Ishikawa (cell line): ENCODE measurements at regions not wholly inside any gene's neighbourhood (a gene's known extent, or its start where the extent isn't known, plus 50 kb on each side); places are given as distances from the start of the nearest gene placed in this dataset.

ENCODE experiments used
- CEBPB ChIP-seq: IDR thresholded peaks from 2 replicates; pipeline ENCODE4 v1.6.1; 2012
- CREB1 ChIP-seq: IDR thresholded peaks from 2 replicates; pipeline ENCODE4 v1.6.1; 2012; ENCODE audit warnings: low read depth
- EGR1 ChIP-seq: IDR thresholded peaks from 2 replicates; pipeline ENCODE4 v1.6.1; 2012
- EP300 ChIP-seq: IDR thresholded peaks from 2 replicates; pipeline ENCODE4 v1.6.1; 2012; ENCODE audit warnings: borderline replicate concordance
- FOXM1 ChIP-seq: IDR thresholded peaks from 2 replicates; pipeline ENCODE4 v1.6.1; 2012; ENCODE audit warnings: low read depth, borderline replicate concordance
- RAD21 ChIP-seq: IDR thresholded peaks from 2 replicates; pipeline ENCODE4 v1.6.1; 2012; ENCODE audit warnings: low read depth
- TAF1 ChIP-seq: IDR thresholded peaks from 2 replicates; pipeline ENCODE4 v1.6.1; 2012; ENCODE audit warnings: low read depth, mild to moderate bottlenecking
- TCF12 ChIP-seq: IDR thresholded peaks from 2 replicates; pipeline ENCODE4 v1.6.1; 2012; ENCODE audit warnings: low read depth
- TEAD4 ChIP-seq: IDR thresholded peaks from 2 replicates; pipeline ENCODE4 v1.6.1; 2012
- YY1 ChIP-seq: IDR thresholded peaks from 2 replicates; pipeline ENCODE4 v1.6.1; 2012; ENCODE audit warnings: low read depth
- ZBTB7A ChIP-seq: IDR thresholded peaks from 2 replicates; pipeline ENCODE4 v1.6.1; 2012; ENCODE audit warnings: low read depth
- TF ChIP-seq, protein P1 (sequence below): IDR thresholded peaks from 2 replicates; pipeline ENCODE4 v1.6.1; 2012; ENCODE audit warnings: low read depth, mild to moderate bottlenecking
- TF ChIP-seq, protein P2 (sequence below): IDR thresholded peaks from 2 replicates; pipeline ENCODE4 v1.6.1; 2012
- TF ChIP-seq, protein P3 (sequence below): IDR thresholded peaks from 2 replicates; pipeline ENCODE4 v1.6.1; 2012

DNA sequence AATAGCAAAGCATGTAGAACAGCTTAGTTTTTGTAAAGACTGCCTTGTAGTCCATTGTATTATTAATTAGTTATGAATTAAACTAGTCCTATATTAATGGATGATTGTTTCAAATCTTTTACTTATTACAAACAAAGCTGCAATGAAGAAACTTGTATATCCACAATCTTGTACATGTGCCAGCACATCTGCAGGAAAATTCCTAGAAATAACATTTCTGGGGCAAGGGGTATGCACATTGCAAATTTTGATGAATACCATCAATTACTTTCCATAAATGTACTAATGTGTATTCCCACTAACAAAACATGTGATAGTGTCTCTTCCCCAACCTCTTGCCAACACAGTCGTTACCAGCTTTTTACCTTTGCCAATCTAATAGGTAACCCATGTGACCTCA, 73.6 kb upstream of the AKAP12 start:
- TF ChIP-seq YY1, result no peak
- TF ChIP-seq, protein P1, sequence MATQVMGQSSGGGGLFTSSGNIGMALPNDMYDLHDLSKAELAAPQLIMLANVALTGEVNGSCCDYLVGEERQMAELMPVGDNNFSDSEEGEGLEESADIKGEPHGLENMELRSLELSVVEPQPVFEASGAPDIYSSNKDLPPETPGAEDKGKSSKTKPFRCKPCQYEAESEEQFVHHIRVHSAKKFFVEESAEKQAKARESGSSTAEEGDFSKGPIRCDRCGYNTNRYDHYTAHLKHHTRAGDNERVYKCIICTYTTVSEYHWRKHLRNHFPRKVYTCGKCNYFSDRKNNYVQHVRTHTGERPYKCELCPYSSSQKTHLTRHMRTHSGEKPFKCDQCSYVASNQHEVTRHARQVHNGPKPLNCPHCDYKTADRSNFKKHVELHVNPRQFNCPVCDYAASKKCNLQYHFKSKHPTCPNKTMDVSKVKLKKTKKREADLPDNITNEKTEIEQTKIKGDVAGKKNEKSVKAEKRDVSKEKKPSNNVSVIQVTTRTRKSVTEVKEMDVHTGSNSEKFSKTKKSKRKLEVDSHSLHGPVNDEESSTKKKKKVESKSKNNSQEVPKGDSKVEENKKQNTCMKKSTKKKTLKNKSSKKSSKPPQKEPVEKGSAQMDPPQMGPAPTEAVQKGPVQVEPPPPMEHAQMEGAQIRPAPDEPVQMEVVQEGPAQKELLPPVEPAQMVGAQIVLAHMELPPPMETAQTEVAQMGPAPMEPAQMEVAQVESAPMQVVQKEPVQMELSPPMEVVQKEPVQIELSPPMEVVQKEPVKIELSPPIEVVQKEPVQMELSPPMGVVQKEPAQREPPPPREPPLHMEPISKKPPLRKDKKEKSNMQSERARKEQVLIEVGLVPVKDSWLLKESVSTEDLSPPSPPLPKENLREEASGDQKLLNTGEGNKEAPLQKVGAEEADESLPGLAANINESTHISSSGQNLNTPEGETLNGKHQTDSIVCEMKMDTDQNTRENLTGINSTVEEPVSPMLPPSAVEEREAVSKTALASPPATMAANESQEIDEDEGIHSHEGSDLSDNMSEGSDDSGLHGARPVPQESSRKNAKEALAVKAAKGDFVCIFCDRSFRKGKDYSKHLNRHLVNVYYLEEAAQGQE, result no peak
- TF ChIP-seq, protein P2, sequence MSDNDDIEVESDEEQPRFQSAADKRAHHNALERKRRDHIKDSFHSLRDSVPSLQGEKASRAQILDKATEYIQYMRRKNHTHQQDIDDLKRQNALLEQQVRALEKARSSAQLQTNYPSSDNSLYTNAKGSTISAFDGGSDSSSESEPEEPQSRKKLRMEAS, result no peak
- TF ChIP-seq EGR1, result no peak
- TF ChIP-seq, protein P3, sequence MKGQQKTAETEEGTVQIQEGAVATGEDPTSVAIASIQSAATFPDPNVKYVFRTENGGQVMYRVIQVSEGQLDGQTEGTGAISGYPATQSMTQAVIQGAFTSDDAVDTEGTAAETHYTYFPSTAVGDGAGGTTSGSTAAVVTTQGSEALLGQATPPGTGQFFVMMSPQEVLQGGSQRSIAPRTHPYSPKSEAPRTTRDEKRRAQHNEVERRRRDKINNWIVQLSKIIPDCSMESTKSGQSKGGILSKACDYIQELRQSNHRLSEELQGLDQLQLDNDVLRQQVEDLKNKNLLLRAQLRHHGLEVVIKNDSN, result no peak
- TF ChIP-seq RAD21, result no peak
- no peak for TF ChIP-seq CREB1
- no peak for TF ChIP-seq CEBPB
- no peak for TF ChIP-seq TAF1
- TF ChIP-seq EP300, result no peak
- no peak for TF ChIP-seq ZBTB7A
- TF ChIP-seq TCF12, result no peak
- TF ChIP-seq TEAD4, result no peak
- TF ChIP-seq FOXM1, result no peak
